Adrenal gland (tissue), 9 donors: ENCODE measurements at regions not wholly inside any gene's neighbourhood (a gene's known extent, or its start where the extent isn't known, plus 50 kb on each side); places are given as distances from the start of the nearest gene placed in this dataset.

ENCODE experiments used
- DNase-seq, 7 donors: peaks; one replicate each; pipeline ENCODE4 v3.0.0-alpha.2; 2019 to 2020
- H3K27ac ChIP-seq, 5 donors: fragments of 200-600 bp; sonication (generic) in 4 of 5; 1 replicate in 3 of 5; 2 replicates in 2 of 5; pipeline versions ENCODE4 v1.5.1 to v1.8.0; 2016 to 2020; ENCODE audit warnings: mild to moderate bottlenecking in 1 of 5
- H3K27me3 ChIP-seq: fragments of 200-600 bp; 2 replicates; pipeline ENCODE4 v1.8.0; 2021
- H3K36me3 ChIP-seq, 2 donors: fragments of 200-600 bp; replicated peaks in 1 of 2; 1 replicate in 1 of 2; 2 replicates in 1 of 2; pipeline versions ENCODE4 v1.5.1 to v1.8.0; 2018 to 2022
- H3K4me1 ChIP-seq, 2 donors: fragments of 200-600 bp; replicated peaks in 1 of 2; 1 replicate in 1 of 2; 2 replicates in 1 of 2; pipeline versions ENCODE4 v1.5.1 to v1.8.0; 2018 to 2021
- H3K4me3 ChIP-seq, 4 donors: fragments of 200-600 bp; sonication (generic) in 3 of 4; one replicate each; pipeline ENCODE4 v1.5.1; 2016 to 2018
- H3K9me3 ChIP-seq, 3 donors: fragments of 200-600 bp; sonication (generic) in 1 of 3; replicated peaks in 1 of 3; 1 replicate in 2 of 3; 2 replicates in 1 of 3; pipeline versions ENCODE4 v1.5.1 to v1.8.0; 2016 to 2021
- CTCF ChIP-seq, 6 experiments: fragments of 450-650 bp in 4 of 6; fragments of 200-600 bp in 2 of 6; sonication (generic) in 1 of 6; IDR thresholded peaks; 1 replicate in 5 of 6; 2 replicates in 1 of 6; pipeline versions ENCODE4 v1.5.1 to v1.8.0; 2016 to 2021; ENCODE audit warnings: antibody characterized with exemption in 6 of 6, mild to moderate bottlenecking in 2 of 6, moderate library complexity in 1 of 6
- POLR2A ChIP-seq, 2 donors: fragments of 450-650 bp; IDR thresholded peaks; one replicate each; pipeline ENCODE4 v1.6.1; 2017; ENCODE audit warnings: antibody characterized with exemption in 2 of 2, mild to moderate bottlenecking in 2 of 2, moderate library complexity in 1 of 2
- WGBS, 4 donors: extraction: QIAGEN DNeasy Blood & Tissue Kit in 2 of 4; methylation state at CpG; one replicate each; pipeline versions ENCODE4 v1.1.5 to v1.1.7; 2013 to 2017; 5-methylcytosine and 5-hydroxymethylcytosine counted together
- intact Hi-C, 2 donors: fragments of 100-400 bp; cut with DNase I; formaldehyde crosslinking; loops; one replicate each; pipeline versions ENCODE4 v1.14.1 to v1.15.0; 2022 to 2023
- donor health status: healthy with polysubstance abuse.
- donor health status: Bipolar disorder and iron deficiency.
- donor health status: DM: yes; HTN: yes; CAD: no.
- donor health status: DM: no; HTN: no; CAD: no.
- donor health status: DM: no; HTN: no; CAD: no.

GRCh38 chr5:142391058-142391845, 66.4 kb upstream of the SPRY4 start:
- TF ChIP-seq POLR2A (IDR thresholded peaks at IDR 0.05) (no peak), CTCF (IDR thresholded peaks at IDR 0.05) (no peak)
- Histone ChIP-seq H3K36me3 (no peaks in the 10 kb centered on the region), H3K4me3 (no peak overlapping the region), H3K27me3 (no peaks in the 10 kb centered on the region), H3K4me1 (no peaks in the 10 kb centered on the region), H3K27ac (peak overlapping the region in 2 of 5 donors; percentile 30 to 44), H3K9me3 (no peaks in the 10 kb centered on the region)
- 68 to 78% (median 73%) methylated on average over 8 of the region's 8 CpGs for WGBS, 4 donors
- intact Hi-C loops, result no loop called here
- no peak for DNase-seq

GRCh38 chr5:142390334-142390733, 65.5 kb upstream of the SPRY4 start:
- intact Hi-C loops, result no loop called here
- WGBS, 4 donors, result 39 to 46% (median 41%) methylated on average over 3 of the region's 3 CpGs

GRCh38 chr5:142388696-142389095, 63.9 kb upstream of the SPRY4 start:
- 76 to 86% (median 78%) methylated on average over 1 of the region's 1 CpG for WGBS, 4 donors
- Histone ChIP-seq H3K4me1 (no peaks in the 10 kb centered on the region), H3K4me3 (no peak overlapping the region), H3K27ac (no peak overlapping the region), H3K27me3 (no peaks in the 10 kb centered on the region), H3K9me3 (no peaks in the 10 kb centered on the region), H3K36me3 (no peaks in the 10 kb centered on the region)
- intact Hi-C loops, result no loop called here
- DNase-seq, result no peak
- TF ChIP-seq POLR2A (IDR thresholded peaks at IDR 0.05) (no peak), CTCF (IDR thresholded peaks at IDR 0.05) (no peak)

More at GRCh38 chr5:142390334-142390733, 65.5 kb upstream of the SPRY4 start:
- TF ChIP-seq CTCF (IDR thresholded peaks at IDR 0.05) (no peak), POLR2A (IDR thresholded peaks at IDR 0.05) (no peak)
- Histone ChIP-seq H3K36me3 (no peaks in the 10 kb centered on the region), H3K4me1 (no peaks in the 10 kb centered on the region), H3K27me3 (no peaks in the 10 kb centered on the region), H3K4me3 (no peak overlapping the region), H3K9me3 (no peaks in the 10 kb centered on the region), H3K27ac (peak overlapping the region in 2 of 5 donors; percentile 44 to 53)
- no peak for DNase-seq

- Histone ChIP-seq H3K4me3 (no peak overlapping the region), H3K27ac (no peak overlapping the region), H3K9me3 (no peaks in the 10 kb centered on the region), H3K36me3 (no peaks in the 10 kb centered on the region), H3K4me1 (no peaks in the 10 kb centered on the region), H3K27me3 (no peaks in the 10 kb centered on the region)
- DNase-seq, result no peak
- no peak for TF ChIP-seq POLR2A (IDR thresholded peaks at IDR 0.05)
- TF ChIP-seq CTCF (IDR thresholded peaks at IDR 0.05), result no peak
- WGBS, 4 donors, result 89 to 100% (median 94%) methylated on average over 3 of the region's 3 CpGs
- intact Hi-C loops, result no loop called here
Measured at GRCh38 chr5:142387024-142387682, 62.3 kb upstream of the SPRY4 start.
